GM10248 (cell line): ENCODE measurements at regions not wholly inside any gene's neighbourhood (a gene's known extent, or its start where the extent isn't known, plus 50 kb on each side); places are given as distances from the start of the nearest gene placed in this dataset.

Source experiments
- CTCF ChIA-PET: fragments of 300-600 bp; sonication (Branson Sonifier 250); formaldehyde crosslinking; extraction: SDS; loops from one replicate; lab custom pipeline; 2021; ENCODE audit warnings: antibody characterized with exemption; lab: Yijun Ruan, JAX
- POLR2A ChIA-PET: fragments of 350-650 bp; sonication (Branson Sonifier 250); formaldehyde crosslinking; extraction: SDS; loops from one replicate; lab custom pipeline; 2020; ENCODE audit warnings: antibody characterized with exemption; lab: Yijun Ruan, JAX
- DNase-seq: peaks from one replicate; pipeline ENCODE4 v3.0.0; 2012; ENCODE audit errors: extremely low spot score
- CTCF ChIP-seq: IDR thresholded peaks from 2 replicates; pipeline ENCODE4 v1.5.1; 2012; ENCODE audit warnings: mild to moderate bottlenecking, low read depth; ENCODE audit errors: extremely low read depth, missing control alignments, control extremely low read depth

GRCh38 chr6:166775180-166775922, 148.3 kb upstream of the RPS6KA2 start:
- ChIA-PET CTCF (interaction anchor here (0.5 to 4.4 kb wide), 63 partner anchors 9 to 577 kb away, joined by 3 to 68 read pairs (median 5); partner anchors contain the start of genes CCR6, CEP43, RNASET2 and UNC93A), POLR2A (no interaction called here)
- peak; percentile 90 for TF ChIP-seq CTCF
- DNase-seq: peak; percentile 85

- CTCF ChIA-PET: interaction anchor here (0.5 to 4.4 kb wide), 54 partner anchors 9 to 577 kb away, joined by 3 to 68 read pairs (median 5); partner anchors contain the start of genes CCR6, CEP43, RNASET2 and UNC93A
- POLR2A ChIA-PET: no interaction called here
- no peak for DNase-seq
- peak; percentile 2 for TF ChIP-seq CTCF
These were observed 147.7 kb upstream of the RPS6KA2 start for GRCh38 chr6:166774770-166775169.

GRCh38 chr6:166774292-166774691, 147.2 kb upstream of the RPS6KA2 start:
- TF ChIP-seq CTCF: no peak
- ChIA-PET POLR2A (no interaction called here), CTCF (interaction anchor here (0.7 to 4.4 kb wide), 28 partner anchors 9 to 518 kb away, joined by 3 to 68 read pairs (median 5); partner anchors contain the start of genes CEP43, RNASET2 and UNC93A)
- no peak for DNase-seq

- DNase-seq: no peak
- peak; percentile 19 for TF ChIP-seq CTCF
- CTCF ChIA-PET: interaction anchor here (0.8 to 1.0 kb wide), 2 partner anchors 9 to 214 kb away, joined by 3 to 4 read pairs; no protein-coding TSS in a partner anchor
- POLR2A ChIA-PET: no interaction called here
These were observed 145.5 kb upstream of the RPS6KA2 start for GRCh38 chr6:166772518-166772917.

- no peak for TF ChIP-seq CTCF
- ChIA-PET POLR2A (no interaction called here), CTCF (interaction anchor here (1.0 to 1.5 kb wide), 2 partner anchors 9 to 14 kb away, joined by 4 read pairs; no protein-coding TSS in a partner anchor)
- DNase-seq: no peak
These were observed 144.7 kb upstream of the RPS6KA2 start for GRCh38 chr6:166771701-166772100.

- no peak for DNase-seq
- TF ChIP-seq CTCF: no peak
- ChIA-PET CTCF (interaction anchor here (1.1 to 1.9 kb wide), 6 partner anchors 11 to 519 kb away, joined by 3 to 5 read pairs (median 4); no protein-coding TSS in a partner anchor), POLR2A (no interaction called here)
These were observed 143.4 kb upstream of the RPS6KA2 start for GRCh38 chr6:166770216-166771116.
